ENCODE measurements at regions not wholly inside any gene's neighbourhood (a gene's known extent, or its start where the extent isn't known, plus 50 kb on each side); places are given as distances from the start of the nearest gene placed in this dataset.

GRCh38 chr3:180516368-180516767, 85.6 kb upstream of the TTC14 start:
- Histone ChIP-seq H3K4me1 (no peaks in the 10 kb centered on the region), H3K36me3 (ENCODE audit: control insufficient read depth, insufficient read depth, low read length) (no peaks in the 10 kb centered on the region), H3K4me3 (ENCODE audit: low read depth, low read length) (no peak overlapping the region), H3K27me3 (replicated peaks; ENCODE audit: control insufficient read depth, insufficient read depth, low read length) (no peaks in the 10 kb centered on the region), H3K9me3 (no peaks in the 10 kb centered on the region)
- Mint-ChIP-seq H3K27ac (ENCODE audit: unreplicated experiment) (no peak overlapping the region), H3K4me3 (ENCODE audit: unreplicated experiment) (no peak overlapping the region), H3K4me1 (ENCODE audit: low read depth, unreplicated experiment) (no peaks in the 10 kb centered on the region), H3K9me3 (ENCODE audit: unreplicated experiment) (no peaks in the 10 kb centered on the region), H3K27me3 (ENCODE audit: insufficient read depth, unreplicated experiment) (peaks cover 4% of the 10 kb centered on the region), H3K36me3 (ENCODE audit: insufficient read depth, unreplicated experiment) (no peaks in the 10 kb centered on the region)
- TF ChIP-seq CTCF (IDR thresholded peaks at IDR 0.05; ENCODE audit: insufficient read depth in 1 of 2, low read depth in 1 of 2, low read length in 1 of 2, severe bottlenecking in 1 of 2, unreplicated experiment in 1 of 2): no peak
- ChIA-PET POLR2A (no interaction called here), CTCF (no interaction called here)
- intact Hi-C loops (cut with micrococcal nuclease; ENCODE audit: unreplicated experiment): no loop called here
- no TSS peak for BruUV-seq (replicated peaks)
- DNase-seq: peak in 1 of 2 experiments; percentile 1

GRCh38 chr3:180523040-180523439, 78.9 kb upstream of the TTC14 start:
- H3K27me3 Mint-ChIP-seq (ENCODE audit: insufficient read depth, unreplicated experiment): peaks cover 9% of the 10 kb centered on the region
- TF ChIP-seq CTCF (IDR thresholded peaks at IDR 0.05; ENCODE audit: insufficient read depth in 1 of 2, low read depth in 1 of 2, low read length in 1 of 2, severe bottlenecking in 1 of 2, unreplicated experiment in 1 of 2): no peak
- no peaks in the 10 kb centered on the region for H3K9me3 Mint-ChIP-seq (ENCODE audit: unreplicated experiment)
- DNase-seq: no peak
- no peaks in the 10 kb centered on the region for H3K36me3 ChIP-seq (ENCODE audit: control insufficient read depth, insufficient read depth, low read length)
- H3K9me3 ChIP-seq: no peaks in the 10 kb centered on the region
- ChIA-PET POLR2A (no interaction called here), CTCF (no interaction called here)
- intact Hi-C loops (cut with micrococcal nuclease; ENCODE audit: unreplicated experiment): no loop called here
- no peak overlapping the region for H3K27ac Mint-ChIP-seq (ENCODE audit: unreplicated experiment)
- no peaks in the 10 kb centered on the region for H3K27me3 ChIP-seq (replicated peaks; ENCODE audit: control insufficient read depth, insufficient read depth, low read length)
- H3K4me1 Mint-ChIP-seq (ENCODE audit: low read depth, unreplicated experiment): no peaks in the 10 kb centered on the region
- H3K4me3 Mint-ChIP-seq (ENCODE audit: unreplicated experiment): no peak overlapping the region
- no peaks in the 10 kb centered on the region for H3K36me3 Mint-ChIP-seq (ENCODE audit: insufficient read depth, unreplicated experiment)
- no TSS peak for BruUV-seq (replicated peaks)
- no peaks in the 10 kb centered on the region for H3K4me1 ChIP-seq
- no peak overlapping the region for H3K4me3 ChIP-seq (ENCODE audit: low read depth, low read length)

DNA sequence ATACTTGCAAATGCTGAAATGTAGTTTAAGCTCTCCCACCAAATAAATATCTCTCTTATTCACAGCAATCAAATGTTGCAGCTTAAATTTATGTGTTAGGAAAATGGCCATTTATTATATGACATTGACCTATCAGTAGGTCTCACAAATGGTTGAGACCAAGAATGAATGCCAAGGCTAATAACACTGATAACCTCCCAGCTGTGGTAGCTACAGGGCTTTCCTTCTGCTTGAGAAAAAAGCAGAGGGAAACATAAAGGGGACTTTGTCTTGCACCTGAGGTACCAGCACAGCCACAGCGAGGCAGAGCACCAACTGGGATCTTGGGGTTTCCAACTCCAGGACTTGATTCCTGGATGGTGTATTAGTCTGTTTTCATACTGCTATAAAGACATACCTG, 73.1 kb upstream of the TTC14 start:
- Mint-ChIP-seq H3K27me3 (ENCODE audit: insufficient read depth, unreplicated experiment) (peaks cover 3% of the 10 kb centered on the region), H3K4me3 (ENCODE audit: unreplicated experiment) (no peak overlapping the region), H3K9me3 (ENCODE audit: unreplicated experiment) (no peaks in the 10 kb centered on the region), H3K4me1 (ENCODE audit: low read depth, unreplicated experiment) (no peaks in the 10 kb centered on the region), H3K36me3 (ENCODE audit: insufficient read depth, unreplicated experiment) (no peaks in the 10 kb centered on the region), H3K27ac (ENCODE audit: unreplicated experiment) (no peak overlapping the region)
- H3K4me3 ChIP-seq (ENCODE audit: low read depth, low read length): no peak overlapping the region
- no peaks in the 10 kb centered on the region for H3K9me3 ChIP-seq
- POLR2A ChIA-PET: no interaction called here
- H3K4me1 ChIP-seq: no peaks in the 10 kb centered on the region
- BruUV-seq (replicated peaks): no TSS peak
- intact Hi-C loops (cut with micrococcal nuclease; ENCODE audit: unreplicated experiment): no loop called here
- H3K36me3 ChIP-seq (ENCODE audit: control insufficient read depth, insufficient read depth, low read length): no peaks in the 10 kb centered on the region
- TF ChIP-seq CTCF (IDR thresholded peaks at IDR 0.05; ENCODE audit: insufficient read depth in 1 of 2, low read depth in 1 of 2, low read length in 1 of 2, severe bottlenecking in 1 of 2, unreplicated experiment in 1 of 2): no peak
- no peak for DNase-seq
- H3K27me3 ChIP-seq (replicated peaks; ENCODE audit: control insufficient read depth, insufficient read depth, low read length): no peaks in the 10 kb centered on the region
- CTCF ChIA-PET: no interaction called here

Measured in Caco-2 (cell line).